HEK293T (cell line): ENCODE measurements at regions not wholly inside any gene's neighbourhood (a gene's known extent, or its start where the extent isn't known, plus 50 kb on each side); places are given as distances from the start of the nearest gene placed in this dataset.

Experiments used
- CTCF ChIA-PET: fragments of 350-600 bp; formaldehyde crosslinking; extraction: SDS; loops from one replicate; lab custom pipeline; 2021; ENCODE audit warnings: antibody characterized with exemption, inconsistent platforms; lab: Yijun Ruan, JAX
- POLR2A ChIA-PET: fragments of 350-600 bp; formaldehyde crosslinking; extraction: SDS; loops from one replicate; lab custom pipeline; 2020; ENCODE audit warnings: antibody characterized with exemption, inconsistent platforms; lab: Yijun Ruan, JAX
- DNase-seq: peaks from one replicate; pipeline ENCODE4 v3.0.0; 2012; ENCODE audit warnings: mixed read lengths; ENCODE audit errors: extremely low spot score
- ARNT ChIP-seq: fragments of 450-650 bp; IDR thresholded peaks from 2 replicates; pipeline ENCODE4 v1.6.1; 2017; ENCODE audit warnings: mild to moderate bottlenecking
- BHLHE40 ChIP-seq: fragments of 450-650 bp; IDR thresholded peaks from 2 replicates; pipeline ENCODE4 v1.6.1; 2016; ENCODE audit warnings: mild to moderate bottlenecking, moderate library complexity, borderline replicate concordance
- CTBP1 ChIP-seq: fragments of 450-650 bp; IDR thresholded peaks from 2 replicates; pipeline ENCODE4 v1.6.1; 2016; ENCODE audit warnings: borderline replicate concordance
- ELF4 ChIP-seq: fragments of 450-650 bp; IDR thresholded peaks from 2 replicates; pipeline ENCODE4 v1.6.1; 2017; ENCODE audit warnings: antibody characterized with exemption
- FOXA1 ChIP-seq: fragments of 450-650 bp; IDR thresholded peaks from 2 replicates; pipeline ENCODE4 v1.6.1; 2016; ENCODE audit warnings: mild to moderate bottlenecking
- FOXK2 ChIP-seq: fragments of 450-650 bp; IDR thresholded peaks from 2 replicates; pipeline ENCODE4 v1.6.1; 2016; ENCODE audit warnings: mild to moderate bottlenecking
- FOXM1 ChIP-seq: fragments of 450-650 bp; IDR thresholded peaks from 2 replicates; pipeline ENCODE4 v1.6.1; 2017; ENCODE audit warnings: mild to moderate bottlenecking, borderline replicate concordance
- HDGF ChIP-seq: fragments of 450-650 bp; IDR thresholded peaks from 2 replicates; pipeline ENCODE4 v1.6.1; 2017; ENCODE audit warnings: antibody characterized with exemption, borderline replicate concordance
- L3MBTL2 ChIP-seq: fragments of 450-650 bp; conservative IDR thresholded peaks from 2 replicates; pipeline ENCODE4 v1.6.1; 2016; ENCODE audit warnings: mild to moderate bottlenecking
- LEF1 ChIP-seq: fragments of 450-650 bp; IDR thresholded peaks from 2 replicates; pipeline ENCODE4 v1.6.1; 2017; ENCODE audit warnings: mild to moderate bottlenecking, borderline replicate concordance
- NFRKB ChIP-seq: fragments of 450-650 bp; IDR thresholded peaks from 2 replicates; pipeline ENCODE4 v1.6.1; 2016; ENCODE audit warnings: mild to moderate bottlenecking, moderate library complexity
- SP1 ChIP-seq: fragments of 450-650 bp; IDR thresholded peaks from 2 replicates; pipeline ENCODE4 v1.6.1; 2017
- SUZ12 ChIP-seq: fragments of 450-650 bp; IDR thresholded peaks from 2 replicates; pipeline ENCODE4 v1.6.1; 2016; ENCODE audit warnings: mild to moderate bottlenecking
- TARDBP ChIP-seq: fragments of 450-650 bp; IDR thresholded peaks from 2 replicates; pipeline ENCODE4 v1.6.1; 2016
- ZNF384 ChIP-seq: fragments of 450-650 bp; IDR thresholded peaks from 2 replicates; pipeline ENCODE4 v1.6.1; 2016
- TF ChIP-seq, protein P1 (sequence below): fragments of 450-650 bp; IDR thresholded peaks from 2 replicates; pipeline ENCODE4 v1.6.1; 2016

DNA sequence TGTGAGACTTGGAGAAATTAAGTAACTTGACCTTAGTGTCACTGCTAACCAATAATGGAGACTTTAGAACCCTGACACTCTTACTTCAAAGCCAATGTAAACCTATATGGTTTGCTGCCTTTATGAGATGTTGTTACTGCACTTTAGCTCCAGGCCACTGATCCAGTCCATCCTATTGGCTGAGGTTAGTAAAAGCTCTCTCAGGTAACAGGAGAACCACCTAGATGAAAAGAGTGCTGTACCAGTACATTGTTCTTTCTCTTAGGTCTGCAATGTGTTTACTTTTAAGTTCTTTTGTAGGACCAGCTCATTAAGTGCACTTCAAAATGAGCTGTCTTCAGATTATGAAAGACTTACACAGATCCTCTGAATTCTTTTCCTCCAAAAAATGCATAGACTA, 994.0 kb upstream of the FAT3 start:
- ChIA-PET POLR2A (no interaction called here), CTCF (no interaction called here)
- DNase-seq: no peak
- TF ChIP-seq FOXK2: no peak
- TF ChIP-seq HDGF: no peak
- no peak for TF ChIP-seq TARDBP
- TF ChIP-seq, protein P1, sequence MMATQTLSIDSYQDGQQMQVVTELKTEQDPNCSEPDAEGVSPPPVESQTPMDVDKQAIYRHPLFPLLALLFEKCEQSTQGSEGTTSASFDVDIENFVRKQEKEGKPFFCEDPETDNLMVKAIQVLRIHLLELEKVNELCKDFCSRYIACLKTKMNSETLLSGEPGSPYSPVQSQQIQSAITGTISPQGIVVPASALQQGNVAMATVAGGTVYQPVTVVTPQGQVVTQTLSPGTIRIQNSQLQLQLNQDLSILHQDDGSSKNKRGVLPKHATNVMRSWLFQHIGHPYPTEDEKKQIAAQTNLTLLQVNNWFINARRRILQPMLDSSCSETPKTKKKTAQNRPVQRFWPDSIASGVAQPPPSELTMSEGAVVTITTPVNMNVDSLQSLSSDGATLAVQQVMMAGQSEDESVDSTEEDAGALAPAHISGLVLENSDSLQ: no peak
- no peak for TF ChIP-seq FOXM1
- no peak for TF ChIP-seq ARNT

DNA sequence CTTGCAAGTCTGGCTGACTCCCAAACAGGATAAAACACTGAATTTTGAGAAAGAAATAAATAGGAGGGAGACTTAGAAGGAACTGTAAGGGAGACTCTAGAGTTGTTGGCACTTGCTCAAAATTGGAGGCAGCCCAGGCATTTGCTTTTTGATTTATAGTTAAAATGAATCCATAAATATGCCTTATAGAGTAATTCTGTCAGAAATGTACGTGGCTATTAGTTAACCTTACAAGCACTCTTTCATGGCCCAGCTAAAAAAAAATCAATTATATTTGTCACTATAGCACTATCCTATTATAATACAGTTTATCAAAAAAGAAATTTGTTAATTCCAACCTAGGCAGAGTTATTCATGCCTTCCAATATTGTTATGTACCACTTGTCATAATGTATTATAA, 1000.0 kb upstream of the CHORDC1 start:
- DNase-seq: no peak
- TF ChIP-seq ELF4 (no peak), FOXM1 (no peak), FOXK2 (no peak), NFRKB (no peak), SP1 (no peak), TARDBP (no peak)
- TF ChIP-seq, protein P1: no peak
- POLR2A ChIA-PET: no interaction called here
- CTCF ChIA-PET: no interaction called here

GRCh38 chr11:91220476-91221202, 997.8 kb upstream of the CHORDC1 start:
- TF ChIP-seq ZNF384: no peak
- TF ChIP-seq FOXA1: no peak
- TF ChIP-seq LEF1: no peak
- TF ChIP-seq SUZ12: no peak
- TF ChIP-seq, protein P1: no peak
- TF ChIP-seq TARDBP: no peak
- no peak for TF ChIP-seq BHLHE40
- no peak for TF ChIP-seq HDGF
- no peak for TF ChIP-seq ELF4
- TF ChIP-seq FOXM1: no peak
- no peak for TF ChIP-seq CTBP1
- POLR2A ChIA-PET: no interaction called here
- CTCF ChIA-PET: no interaction called here
- no peak for DNase-seq

GRCh38 chr11:91219535-91219934, 996.7 kb upstream of the CHORDC1 start:
- no peak for TF ChIP-seq BHLHE40
- TF ChIP-seq, protein P1: no peak
- TF ChIP-seq FOXA1: no peak
- TF ChIP-seq ELF4: no peak
- TF ChIP-seq NFRKB: no peak
- no peak for TF ChIP-seq FOXM1
- no peak for TF ChIP-seq ZNF384
- no peak for TF ChIP-seq LEF1
- ChIA-PET CTCF (no interaction called here), POLR2A (no interaction called here)
- no peak for DNase-seq

DNA sequence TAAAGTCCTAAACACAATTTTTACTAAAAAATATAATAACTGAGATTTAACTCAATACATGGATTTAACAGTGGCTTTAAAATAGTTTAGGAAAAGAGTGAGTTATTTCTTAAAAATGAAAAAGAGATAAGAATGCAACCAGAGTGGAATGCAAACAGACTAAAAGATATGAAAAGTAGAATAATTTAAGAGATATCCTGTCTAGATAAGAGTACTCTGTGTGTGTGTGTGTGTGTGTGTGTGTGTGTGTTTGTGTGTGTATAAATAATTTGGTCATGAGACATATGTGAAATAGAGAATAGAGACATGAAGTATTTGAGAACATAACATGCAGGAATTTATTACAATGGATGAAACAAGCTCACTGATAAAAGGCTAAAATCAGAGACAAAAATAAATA, 986.9 kb upstream of the CHORDC1 start:
- TF ChIP-seq ELF4 (no peak), FOXM1 (no peak), ZNF384 (no peak), BHLHE40 (no peak), LEF1 (no peak), ARNT (no peak), SP1 (no peak), TARDBP (no peak), L3MBTL2 (no peak)
- TF ChIP-seq, protein P1: no peak
- POLR2A ChIA-PET: no interaction called here
- no peak for DNase-seq
- CTCF ChIA-PET: no interaction called here

DNA sequence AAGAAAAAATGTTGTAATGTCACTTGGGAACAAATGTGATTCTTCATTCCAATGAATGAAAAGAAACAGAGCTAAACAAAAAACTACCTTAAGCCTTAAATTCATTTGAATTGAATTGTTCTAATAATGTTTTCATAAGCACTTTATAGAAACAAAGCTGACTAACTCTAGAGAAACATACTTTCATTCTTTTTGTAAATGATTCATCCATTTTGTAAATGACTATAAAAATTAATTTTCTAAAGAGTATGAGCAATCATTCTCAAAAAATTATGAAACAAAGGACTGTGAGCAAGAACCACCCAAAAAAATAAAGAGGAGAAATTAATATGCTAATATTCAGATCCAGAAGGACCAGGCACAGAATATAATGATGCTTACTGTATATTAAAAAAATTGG, 986.5 kb upstream of the CHORDC1 start:
- DNase-seq: no peak
- TF ChIP-seq ELF4: no peak
- no peak for TF ChIP-seq ZNF384
- TF ChIP-seq BHLHE40: no peak
- no peak for TF ChIP-seq FOXK2
- no peak for TF ChIP-seq CTBP1
- CTCF ChIA-PET: no interaction called here
- POLR2A ChIA-PET: no interaction called here
